ENCODE measurements at regions not wholly inside any gene's neighbourhood (a gene's known extent, or its start where the extent isn't known, plus 50 kb on each side); places are given as distances from the start of the nearest gene placed in this dataset.

DNA sequence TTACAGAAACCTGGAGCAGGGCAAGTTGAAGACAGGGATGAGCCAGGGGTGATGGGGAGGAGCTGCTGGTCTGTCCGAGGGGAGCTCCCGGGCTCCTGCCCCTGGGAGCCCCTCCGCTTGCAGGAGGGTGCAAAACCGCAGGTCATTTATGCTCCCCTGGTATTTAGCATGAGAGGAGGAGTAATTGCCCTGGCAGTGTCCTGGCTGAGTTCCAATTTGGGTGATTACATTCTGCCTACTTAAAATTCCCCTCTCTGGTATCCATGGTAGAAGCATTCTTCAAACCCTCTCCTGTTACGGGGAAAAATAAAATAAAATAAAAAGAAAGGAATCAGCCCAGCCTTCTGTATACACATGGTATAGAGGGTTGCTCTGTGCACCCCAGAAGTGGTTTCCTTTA lies 61.7 kb upstream of the VRK1 start:
- no peaks in the 10 kb centered on the region for H3K9me3 ChIP-seq
- H3K27ac ChIP-seq: no peak overlapping the region
- TF ChIP-seq, protein P1, sequence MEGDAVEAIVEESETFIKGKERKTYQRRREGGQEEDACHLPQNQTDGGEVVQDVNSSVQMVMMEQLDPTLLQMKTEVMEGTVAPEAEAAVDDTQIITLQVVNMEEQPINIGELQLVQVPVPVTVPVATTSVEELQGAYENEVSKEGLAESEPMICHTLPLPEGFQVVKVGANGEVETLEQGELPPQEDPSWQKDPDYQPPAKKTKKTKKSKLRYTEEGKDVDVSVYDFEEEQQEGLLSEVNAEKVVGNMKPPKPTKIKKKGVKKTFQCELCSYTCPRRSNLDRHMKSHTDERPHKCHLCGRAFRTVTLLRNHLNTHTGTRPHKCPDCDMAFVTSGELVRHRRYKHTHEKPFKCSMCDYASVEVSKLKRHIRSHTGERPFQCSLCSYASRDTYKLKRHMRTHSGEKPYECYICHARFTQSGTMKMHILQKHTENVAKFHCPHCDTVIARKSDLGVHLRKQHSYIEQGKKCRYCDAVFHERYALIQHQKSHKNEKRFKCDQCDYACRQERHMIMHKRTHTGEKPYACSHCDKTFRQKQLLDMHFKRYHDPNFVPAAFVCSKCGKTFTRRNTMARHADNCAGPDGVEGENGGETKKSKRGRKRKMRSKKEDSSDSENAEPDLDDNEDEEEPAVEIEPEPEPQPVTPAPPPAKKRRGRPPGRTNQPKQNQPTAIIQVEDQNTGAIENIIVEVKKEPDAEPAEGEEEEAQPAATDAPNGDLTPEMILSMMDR (IDR thresholded peaks at IDR 0.05): no peak
- no peaks in the 10 kb centered on the region for H3K36me3 ChIP-seq
- FAIRE-seq: no peak
- 44 to 49% methylated on average over 5 of the region's 5 CpGs for WGBS, 2 donors
- DNase-seq: no peak
- no peak for ATAC-seq
- no peak overlapping the region for H3K4me3 ChIP-seq
- peaks cover 0 to 15% (median 3%) of the 10 kb centered on the region in 4 donors for H3K27me3 ChIP-seq
- intact Hi-C loops (cut with DNase I): no loop called here
- H3K4me1 ChIP-seq: no peaks in the 10 kb centered on the region

DNA sequence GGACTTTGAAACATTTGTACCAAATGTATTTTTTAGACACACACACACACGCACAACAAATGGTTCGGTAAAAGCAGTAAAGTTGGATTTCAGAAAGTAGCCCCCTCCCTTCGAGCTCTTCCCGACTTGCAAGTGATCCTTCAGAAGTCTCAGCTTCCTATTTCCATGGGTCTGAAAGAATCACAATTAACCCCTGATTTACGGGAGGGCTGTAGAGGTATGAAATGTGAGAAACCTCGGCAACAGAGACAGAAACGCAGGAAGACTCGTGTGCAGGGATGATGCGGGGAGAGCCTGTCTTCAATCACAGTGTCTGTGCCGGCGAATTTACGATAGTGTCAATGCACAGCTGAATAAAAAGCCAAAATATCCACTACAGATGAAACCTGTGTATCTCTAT lies 60.7 kb upstream of the VRK1 start:
- H3K27ac ChIP-seq: no peak overlapping the region
- peaks cover 0 to 15% (median 3%) of the 10 kb centered on the region in 4 donors for H3K27me3 ChIP-seq
- intact Hi-C loops (cut with DNase I): no loop called here
- 58 to 64% methylated on average over 12 of the region's 12 CpGs for WGBS, 2 donors
- DNase-seq (no peak), FAIRE-seq (no peak), ATAC-seq (no peak)
- TF ChIP-seq, protein P1 (IDR thresholded peaks at IDR 0.05): no peak
- no peaks in the 10 kb centered on the region for H3K36me3 ChIP-seq
- H3K9me3 ChIP-seq: no peaks in the 10 kb centered on the region
- H3K4me3 ChIP-seq: no peak overlapping the region
- peaks cover 0 to under 1% (median 0%) of the 10 kb centered on the region in 3 donors for H3K4me1 ChIP-seq

DNA sequence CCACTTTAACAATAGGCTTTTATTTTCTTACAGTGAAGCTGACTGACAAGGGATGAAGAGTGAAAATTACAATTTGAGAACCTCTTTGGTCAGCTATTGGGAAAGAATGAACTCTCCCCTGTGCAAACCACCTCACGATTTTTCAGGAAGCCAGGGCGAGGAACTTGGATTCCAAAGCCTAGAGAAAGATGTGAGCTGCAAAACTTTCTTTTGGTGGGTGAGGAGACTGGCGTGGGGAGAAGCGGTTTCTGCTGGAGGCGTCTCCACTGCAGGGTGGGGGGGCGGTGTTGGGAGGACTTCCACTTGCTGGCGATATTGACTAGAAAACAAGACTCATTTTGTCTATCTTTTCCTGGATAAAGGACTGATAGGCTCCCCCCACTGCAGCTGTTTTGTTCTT lies 59.3 kb upstream of the VRK1 start:
- DNase-seq (no peak), FAIRE-seq (no peak), ATAC-seq (no peak)
- no peaks in the 10 kb centered on the region for H3K9me3 ChIP-seq
- no peak overlapping the region for H3K27ac ChIP-seq
- H3K4me3 ChIP-seq: no peak overlapping the region
- WGBS, 2 donors: 31 to 36% methylated on average over 7 of the region's 7 CpGs
- intact Hi-C loops (cut with DNase I): no loop called here
- H3K27me3 ChIP-seq: peaks cover 0 to 15% (median 4%) of the 10 kb centered on the region in 4 donors
- no peaks in the 10 kb centered on the region for H3K36me3 ChIP-seq
- TF ChIP-seq, protein P1 (IDR thresholded peaks at IDR 0.05): no peak
- H3K4me1 ChIP-seq: peaks cover 0 to 3% (median 0%) of the 10 kb centered on the region in 3 donors

DNA sequence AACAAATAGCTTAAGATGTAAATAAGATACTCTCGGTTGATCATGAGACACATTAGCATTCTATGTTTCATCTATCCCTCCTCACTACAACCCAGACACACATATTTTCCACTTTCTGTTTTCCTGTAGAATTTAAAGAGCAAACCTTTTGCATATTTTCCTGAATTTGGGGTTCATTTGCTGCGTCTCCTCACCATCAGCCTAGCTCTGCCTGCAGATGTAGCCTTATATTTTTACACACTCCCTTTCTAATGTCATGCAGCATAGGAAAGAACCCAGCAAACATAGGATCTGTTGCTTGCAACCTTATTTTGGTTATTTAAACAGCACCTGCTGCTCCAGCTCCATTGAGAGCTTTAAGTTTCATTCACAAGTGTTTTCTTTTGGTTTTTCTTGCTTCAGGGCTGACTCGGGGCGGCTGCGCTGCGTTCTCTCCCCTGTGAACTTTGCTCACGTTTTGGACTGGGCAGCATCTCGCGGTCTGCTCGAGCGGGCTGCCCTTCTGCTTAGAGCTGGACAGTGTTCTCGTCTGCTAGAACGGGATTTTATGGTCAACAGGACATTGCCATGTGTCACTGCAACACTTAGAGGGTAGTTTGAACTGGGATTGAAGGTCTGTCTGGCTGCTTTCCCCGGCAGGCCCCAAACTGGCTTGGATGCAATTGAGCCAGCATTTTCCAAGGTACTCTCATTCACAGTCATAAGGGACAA lies 57.8 kb upstream of the VRK1 start:
- 63 to 74% methylated on average over 14 of the region's 14 CpGs for WGBS, 2 donors
- H3K36me3 ChIP-seq: no peaks in the 10 kb centered on the region
- DNase-seq (no peak), ATAC-seq (no peak), FAIRE-seq (no peak)
- H3K4me1 ChIP-seq: peaks cover 0 to 3% (median 0%) of the 10 kb centered on the region in 3 donors
- H3K4me3 ChIP-seq: no peak overlapping the region
- intact Hi-C loops (cut with DNase I): no loop called here
- H3K9me3 ChIP-seq: no peaks in the 10 kb centered on the region
- no peak overlapping the region for H3K27ac ChIP-seq
- H3K27me3 ChIP-seq: peaks cover 0 to 15% (median 4%) of the 10 kb centered on the region in 4 donors
- TF ChIP-seq, protein P1 (IDR thresholded peaks at IDR 0.05): no peak

Measured in pancreas (tissue), 10 donors.